ENCODE measurements at regions not wholly inside any gene's neighbourhood (a gene's known extent, or its start where the extent isn't known, plus 50 kb on each side); places are given as distances from the start of the nearest gene placed in this dataset.

DNA sequence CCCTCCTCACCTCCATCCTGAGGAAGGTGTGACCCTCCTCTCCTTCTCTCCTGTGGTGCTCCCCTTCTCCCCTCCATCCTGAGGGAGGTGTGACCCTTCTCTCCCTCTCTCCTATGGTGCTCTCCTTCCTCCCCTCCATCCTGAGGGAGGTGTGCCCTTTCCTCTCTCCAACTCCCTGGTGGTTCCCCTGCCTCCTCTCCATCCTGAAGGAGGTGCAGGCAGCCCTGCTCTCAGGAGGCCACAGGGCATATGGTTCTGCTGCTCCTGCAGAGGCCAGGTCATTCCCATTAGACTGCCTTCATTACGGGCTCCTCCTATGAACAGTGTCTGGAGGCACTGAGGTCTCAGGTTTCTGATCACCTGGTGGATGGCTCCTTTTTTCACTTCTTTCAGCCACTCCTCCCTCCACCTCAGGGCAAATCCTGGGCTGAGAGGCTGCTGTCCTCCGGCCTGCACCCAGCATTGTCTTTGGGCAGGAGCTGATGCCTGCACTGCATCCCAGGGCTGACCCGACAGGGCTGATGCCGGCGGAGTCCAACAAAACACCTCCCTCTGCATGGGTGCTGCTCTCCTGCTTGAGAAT is 197.1 kb downstream of the MED10 start:
- TF ChIP-seq, protein P1, sequence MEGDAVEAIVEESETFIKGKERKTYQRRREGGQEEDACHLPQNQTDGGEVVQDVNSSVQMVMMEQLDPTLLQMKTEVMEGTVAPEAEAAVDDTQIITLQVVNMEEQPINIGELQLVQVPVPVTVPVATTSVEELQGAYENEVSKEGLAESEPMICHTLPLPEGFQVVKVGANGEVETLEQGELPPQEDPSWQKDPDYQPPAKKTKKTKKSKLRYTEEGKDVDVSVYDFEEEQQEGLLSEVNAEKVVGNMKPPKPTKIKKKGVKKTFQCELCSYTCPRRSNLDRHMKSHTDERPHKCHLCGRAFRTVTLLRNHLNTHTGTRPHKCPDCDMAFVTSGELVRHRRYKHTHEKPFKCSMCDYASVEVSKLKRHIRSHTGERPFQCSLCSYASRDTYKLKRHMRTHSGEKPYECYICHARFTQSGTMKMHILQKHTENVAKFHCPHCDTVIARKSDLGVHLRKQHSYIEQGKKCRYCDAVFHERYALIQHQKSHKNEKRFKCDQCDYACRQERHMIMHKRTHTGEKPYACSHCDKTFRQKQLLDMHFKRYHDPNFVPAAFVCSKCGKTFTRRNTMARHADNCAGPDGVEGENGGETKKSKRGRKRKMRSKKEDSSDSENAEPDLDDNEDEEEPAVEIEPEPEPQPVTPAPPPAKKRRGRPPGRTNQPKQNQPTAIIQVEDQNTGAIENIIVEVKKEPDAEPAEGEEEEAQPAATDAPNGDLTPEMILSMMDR (IDR thresholded peaks at IDR 0.05) = no peak
- TF ChIP-seq POLR2A (IDR thresholded peaks at IDR 0.05) = no peak

All from thyroid gland (tissue), 4 donors.